Osteoblast (primary cell): ENCODE measurements at regions not wholly inside any gene's neighbourhood (a gene's known extent, or its start where the extent isn't known, plus 50 kb on each side); places are given as distances from the start of the nearest gene placed in this dataset.

Experiments
- DNase-seq: peaks from one replicate; pipeline ENCODE4 v3.0.0; 2011; ENCODE audit warnings: low spot score, mixed read lengths; ENCODE audit not compliant: insufficient read length; ENCODE audit errors: missing footprints
- H2AFZ ChIP-seq: 2 replicates; pipeline ENCODE4 v1.6.0; 2011; ENCODE audit warnings: mild to moderate bottlenecking, low read length
- H3K27ac ChIP-seq: 2 replicates; pipeline ENCODE4 v1.5.1; 2011; ENCODE audit warnings: mild to moderate bottlenecking, low read depth, low read length, moderate library complexity
- H3K27me3 ChIP-seq: 2 replicates; pipeline ENCODE4 v1.6.0; 2012; ENCODE audit warnings: mild to moderate bottlenecking, control low read depth, inconsistent platforms, low read length, moderate library complexity; ENCODE audit not compliant: insufficient read depth
- H3K36me3 ChIP-seq: 2 replicates; pipeline ENCODE4 v1.5.1; 2011; ENCODE audit warnings: mild to moderate bottlenecking, low read length, control low read depth, moderate library complexity; ENCODE audit not compliant: insufficient read depth
- H3K4me1 ChIP-seq: 2 replicates; pipeline ENCODE4 v1.5.1; 2011; ENCODE audit warnings: mild to moderate bottlenecking, low read length, control low read depth, moderate library complexity; ENCODE audit not compliant: insufficient read depth
- H3K4me2 ChIP-seq: 2 replicates; pipeline ENCODE4 v1.6.0; 2011; ENCODE audit warnings: mild to moderate bottlenecking, low read length; ENCODE audit not compliant: insufficient read depth
- H3K4me3 ChIP-seq: fragments of 200-600 bp; sonication (generic); 3 replicates; pipeline ENCODE4 v1.5.1; 2012; ENCODE audit warnings: mild to moderate bottlenecking, low read length, inconsistent platforms; ENCODE audit not compliant: insufficient read depth
- H3K79me2 ChIP-seq: 2 replicates; pipeline ENCODE4 v1.6.0; 2012; ENCODE audit warnings: mild to moderate bottlenecking, low read length, control low read depth, inconsistent platforms; ENCODE audit not compliant: insufficient read depth
- H3K9me3 ChIP-seq: 2 replicates; pipeline ENCODE4 v1.5.1; 2011; ENCODE audit warnings: low read depth, low read length, control low read depth
- H4K20me1 ChIP-seq: 2 replicates; pipeline ENCODE4 v1.6.0; 2012; ENCODE audit warnings: mild to moderate bottlenecking, low read length, control low read depth; ENCODE audit not compliant: insufficient read depth
- CTCF ChIP-seq: IDR thresholded peaks from 2 replicates; pipeline ENCODE4 v1.5.1; 2011; ENCODE audit warnings: mild to moderate bottlenecking, low read depth, low read length, moderate library complexity; ENCODE audit errors: extremely low read depth

- Histone ChIP-seq H2AFZ (no peak overlapping the region), H3K4me2 (no peak overlapping the region), H3K4me1 (no peaks in the 10 kb centered on the region), H3K4me3 (no peak overlapping the region), H4K20me1 (no peaks in the 10 kb centered on the region), H3K27ac (no peak overlapping the region), H3K36me3 (no peaks in the 10 kb centered on the region), H3K79me2 (no peaks in the 10 kb centered on the region), H3K9me3 (no peaks in the 10 kb centered on the region), H3K27me3 (peaks cover 15% of the 10 kb centered on the region)
- TF ChIP-seq CTCF: no peak
- no peak for DNase-seq
These were observed 119.2 kb upstream of the PCBD1 start for GRCh38 chr10:71007516-71007915.

- DNase-seq: no peak
- Histone ChIP-seq H3K9me3 (no peaks in the 10 kb centered on the region), H3K4me2 (no peak overlapping the region), H3K36me3 (no peaks in the 10 kb centered on the region), H4K20me1 (no peaks in the 10 kb centered on the region), H3K4me3 (no peak overlapping the region), H3K4me1 (no peaks in the 10 kb centered on the region), H3K27me3 (peaks cover 16% of the 10 kb centered on the region), H3K27ac (no peak overlapping the region), H2AFZ (no peak overlapping the region), H3K79me2 (no peaks in the 10 kb centered on the region)
- no peak for TF ChIP-seq CTCF
These were observed 119.8 kb upstream of the PCBD1 start for GRCh38 chr10:71008150-71008549.

- no peak overlapping the region for H3K4me2 ChIP-seq
- H2AFZ ChIP-seq: no peak overlapping the region
- H3K4me3 ChIP-seq: no peak overlapping the region
- H3K36me3 ChIP-seq: no peaks in the 10 kb centered on the region
- H3K4me1 ChIP-seq: no peaks in the 10 kb centered on the region
- H4K20me1 ChIP-seq: no peaks in the 10 kb centered on the region
- TF ChIP-seq CTCF: no peak
- no peak overlapping the region for H3K27ac ChIP-seq
- H3K79me2 ChIP-seq: no peaks in the 10 kb centered on the region
- H3K27me3 ChIP-seq: peaks cover 20% of the 10 kb centered on the region
- H3K9me3 ChIP-seq: no peaks in the 10 kb centered on the region
- no peak for DNase-seq
These were observed 120.8 kb upstream of the PCBD1 start for GRCh38 chr10:71009126-71009525.

GRCh38 chr10:71010730-71011129 is 122.4 kb upstream of the PCBD1 start:
- no peaks in the 10 kb centered on the region for H3K9me3 ChIP-seq
- H3K4me1 ChIP-seq: no peaks in the 10 kb centered on the region
- H3K36me3 ChIP-seq: no peaks in the 10 kb centered on the region

More at GRCh38 chr10:71010730-71011129, 122.4 kb upstream of the PCBD1 start:
- Histone ChIP-seq H4K20me1 (no peaks in the 10 kb centered on the region), H3K27me3 (peaks cover 20% of the 10 kb centered on the region), H3K79me2 (no peaks in the 10 kb centered on the region), H3K27ac (no peak overlapping the region), H3K4me2 (no peak overlapping the region), H2AFZ (no peak overlapping the region), H3K4me3 (no peak overlapping the region)
- TF ChIP-seq CTCF: no peak
- no peak for DNase-seq
